SK-N-SH (cell line): ENCODE measurements at regions not wholly inside any gene's neighbourhood (a gene's known extent, or its start where the extent isn't known, plus 50 kb on each side); places are given as distances from the start of the nearest gene placed in this dataset.

Source experiments
- CTCF ChIA-PET: fragments of 300-600, 350-600 bp; formaldehyde crosslinking; extraction: SDS; loops from one replicate; lab custom pipeline; 2021; lab: Yijun Ruan, JAX
- POLR2A ChIA-PET: fragments of 350-600 bp; sonication (Branson Sonifier 250); formaldehyde crosslinking; extraction: SDS; loops from one replicate; lab custom pipeline; 2020; ENCODE audit warnings: antibody characterized with exemption, inconsistent platforms; lab: Yijun Ruan, JAX
- DNase-seq: peaks from one replicate; pipeline ENCODE4 v3.0.0; 2012
- H2AFZ ChIP-seq: fragments of 200-600 bp; sonication (generic); 2 replicates; pipeline ENCODE4 v1.8.1; 2016; ENCODE audit warnings: antibody characterized with exemption, mild to moderate bottlenecking, low read depth
- H3F3A ChIP-seq: fragments of 200-600 bp; sonication (generic); replicated peaks from 2 replicates; pipeline ENCODE3; 2016; ENCODE audit warnings: antibody characterized with exemption, mild to moderate bottlenecking; ENCODE audit not compliant: insufficient read depth
- H3K27ac ChIP-seq, 2 experiments: fragments of 200-500 bp in 1 of 2; fragments of 200-600 bp in 1 of 2; sonication (Bioruptor generic) in 1 of 2; sonication (generic), shearing (Covaris generic) in 1 of 2; 2 replicates each; pipeline versions ENCODE4 v1.5.1 to v1.6.1; 2014 to 2016; ENCODE audit warnings: low read depth in 2 of 2, inconsistent platforms in 1 of 2, low read length in 1 of 2, mild to moderate bottlenecking in 1 of 2, mixed read lengths in 1 of 2
- H3K27me3 ChIP-seq: fragments of 200-600 bp; sonication (generic), shearing (Covaris generic); 2 replicates; pipeline ENCODE4 v1.6.1; 2016; ENCODE audit warnings: mixed run types; ENCODE audit not compliant: insufficient read depth
- H3K36me3 ChIP-seq, 2 experiments: fragments of 200-500 bp in 1 of 2; fragments of 200-600 bp in 1 of 2; sonication (Bioruptor generic) in 1 of 2; sonication (generic) in 1 of 2; replicated peaks in 1 of 2; 2 replicates each; pipeline versions ENCODE3 to v1.5.1; 2014 to 2016; ENCODE audit warnings: low read length in 1 of 2, mild to moderate bottlenecking in 1 of 2; ENCODE audit not compliant: insufficient read depth in 2 of 2, control insufficient read depth in 1 of 2
- H3K4me1 ChIP-seq, 2 experiments: fragments of 200-500 bp in 1 of 2; fragments of 200-600 bp in 1 of 2; sonication (Bioruptor generic) in 1 of 2; sonication (generic), shearing (Covaris generic) in 1 of 2; 2 replicates each; pipeline versions ENCODE4 v1.5.1 to v1.6.1; 2014 to 2016; ENCODE audit warnings: low read depth in 1 of 2, low read length in 1 of 2, mixed run types in 1 of 2; ENCODE audit not compliant: insufficient read depth in 2 of 2, control insufficient read depth in 1 of 2
- H3K4me2 ChIP-seq: fragments of 200-600 bp; sonication (generic), shearing (Covaris generic); 2 replicates; pipeline ENCODE4 v1.6.1; 2017; ENCODE audit warnings: mixed run types
- H3K4me3 ChIP-seq, 2 experiments: fragments of 200-500 bp in 1 of 2; fragments of 200-600 bp in 1 of 2; sonication (Bioruptor generic) in 1 of 2; sonication (generic), shearing (Covaris generic) in 1 of 2; 2 replicates each; pipeline versions ENCODE4 v1.5.1 to v1.8.1; 2014 to 2016; ENCODE audit warnings: low read depth in 2 of 2, inconsistent platforms in 1 of 2, low read length in 1 of 2, mild to moderate bottlenecking in 1 of 2, mixed read lengths in 1 of 2, moderate library complexity in 1 of 2
- H3K79me2 ChIP-seq: fragments of 200-600 bp; sonication (generic); 2 replicates; pipeline ENCODE4 v1.8.1; 2017; ENCODE audit warnings: mild to moderate bottlenecking; ENCODE audit not compliant: insufficient read depth
- H3K9ac ChIP-seq: fragments of 200-600 bp; sonication (generic); 2 replicates; pipeline ENCODE4 v1.6.1; 2017; ENCODE audit warnings: mixed run types
- H3K9me2 ChIP-seq: fragments of 200-600 bp; sonication (generic); 2 replicates; pipeline ENCODE4 v1.6.1; 2017; ENCODE audit warnings: mixed run types
- H3K9me3 ChIP-seq: fragments of 200-600 bp; sonication (generic); 2 replicates; pipeline ENCODE4 v1.6.1; 2017; ENCODE audit warnings: mixed run types, mild to moderate bottlenecking, moderate library complexity
- H4K20me1 ChIP-seq: fragments of 200-600 bp; sonication (generic); 2 replicates; pipeline ENCODE4 v1.6.1; 2017; ENCODE audit warnings: mild to moderate bottlenecking, mixed run types; ENCODE audit not compliant: insufficient read depth
- ELF1 ChIP-seq: IDR thresholded peaks from 2 replicates; pipeline ENCODE4 v1.4.0; 2012
- EP300 ChIP-seq, 2 experiments: IDR thresholded peaks; 2 replicates each; pipeline versions ENCODE4 v1.4.0 to v1.6.1; 2012; ENCODE audit warnings: borderline replicate concordance in 1 of 2, low read depth in 1 of 2, low read length in 1 of 2
- EZH2phosphoT487 ChIP-seq: fragments of 200-600 bp; sonication (generic); IDR thresholded peaks from 2 replicates; pipeline ENCODE4 v1.6.1; 2017; ENCODE audit warnings: low read depth, mixed run types, mild to moderate bottlenecking, antibody characterized with exemption, moderate library complexity, borderline replicate concordance
- FOSL2 ChIP-seq: IDR thresholded peaks from 2 replicates; pipeline ENCODE4 v1.4.0; 2012; ENCODE audit warnings: low read depth, mild to moderate bottlenecking, moderate library complexity, borderline replicate concordance
- IRF3 ChIP-seq: fragments of 150-350 bp; IDR thresholded peaks from 2 replicates; pipeline ENCODE4 v1.6.1; 2016; ENCODE audit warnings: mild to moderate bottlenecking, low read depth, low read length
- JUND ChIP-seq: IDR thresholded peaks from 2 replicates; pipeline ENCODE4 v1.4.0; 2012
- MAX ChIP-seq: IDR thresholded peaks from 2 replicates; pipeline ENCODE4 v1.4.0; 2012; ENCODE audit warnings: low read depth
- MEF2A ChIP-seq: IDR thresholded peaks from 2 replicates; pipeline ENCODE4 v1.4.0; 2012; ENCODE audit warnings: low read depth, borderline replicate concordance
- MXI1 ChIP-seq: IDR thresholded peaks from 2 replicates; pipeline ENCODE4 v1.6.1; 2012; ENCODE audit warnings: mild to moderate bottlenecking, low read depth, low read length, improper control_type of control experiment
- NRF1 ChIP-seq: IDR thresholded peaks from 2 replicates; pipeline ENCODE4 v1.6.1; 2012; ENCODE audit warnings: low read depth, mild to moderate bottlenecking, low read length
- RAD21 ChIP-seq: IDR thresholded peaks from 2 replicates; pipeline ENCODE4 v1.6.1; 2012; ENCODE audit warnings: mild to moderate bottlenecking, low read length
- RCOR1 ChIP-seq: fragments of 150-350 bp; IDR thresholded peaks from 2 replicates; pipeline ENCODE4 v1.6.1; 2017; ENCODE audit warnings: antibody characterized with exemption, low read length
- RXRA ChIP-seq: IDR thresholded peaks from 2 replicates; pipeline ENCODE4 v1.4.0; 2012; ENCODE audit warnings: low read depth, mild to moderate bottlenecking, borderline replicate concordance
- TEAD4 ChIP-seq: IDR thresholded peaks from 2 replicates; pipeline ENCODE4 v1.4.0; 2012; ENCODE audit warnings: mild to moderate bottlenecking, borderline replicate concordance; ENCODE audit not compliant: insufficient read depth
- YY1 ChIP-seq: IDR thresholded peaks from 2 replicates; pipeline ENCODE4 v1.4.0; 2012; ENCODE audit warnings: low read depth, mild to moderate bottlenecking
- WGBS: methylation state at CpG from one replicate; pipeline ENCODE4 v1.1.6; 2017; ENCODE audit warnings: low lambda C conversion rate; 5-methylcytosine and 5-hydroxymethylcytosine counted together
- TF ChIP-seq, protein P1 (sequence below): IDR thresholded peaks from 2 replicates; pipeline ENCODE4 v1.4.0; 2012; ENCODE audit warnings: low read depth, borderline replicate concordance
- TF ChIP-seq, protein P2 (sequence below): IDR thresholded peaks from 2 replicates; pipeline ENCODE4 v1.6.1; 2012; ENCODE audit warnings: mild to moderate bottlenecking, low read depth, low read length, moderate library complexity
- TF ChIP-seq, protein P3 (sequence below): IDR thresholded peaks from 2 replicates; pipeline ENCODE4 v1.4.0; 2012; ENCODE audit warnings: low read depth, borderline replicate concordance

DNA sequence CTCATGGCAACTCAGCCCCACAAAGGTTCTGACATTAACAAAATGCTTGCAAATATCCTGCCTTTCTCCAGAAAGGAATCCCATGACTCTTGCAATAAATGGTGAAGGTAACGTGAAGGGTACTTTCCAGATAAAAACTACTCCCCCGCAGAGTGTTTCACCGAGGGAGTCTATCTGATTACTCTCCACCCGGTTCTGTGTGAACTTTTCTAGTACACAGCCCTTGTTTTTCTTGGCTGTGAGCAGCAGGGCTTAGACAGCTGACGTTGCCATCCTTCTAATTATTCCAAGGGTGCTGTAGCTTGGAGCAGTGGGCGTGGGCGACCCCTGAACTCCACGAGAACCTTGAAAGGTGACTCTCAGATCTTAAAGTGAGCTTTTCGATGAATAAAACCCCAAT lies 276.0 kb upstream of the IRX4 start:
- H3K4me3 ChIP-seq = no peak overlapping the region
- H4K20me1 ChIP-seq = no peaks in the 10 kb centered on the region
- no peaks in the 10 kb centered on the region for H3K9me2 ChIP-seq
- H3K79me2 ChIP-seq = no peaks in the 10 kb centered on the region
- POLR2A ChIA-PET = no interaction called here
- H3K9me3 ChIP-seq = no peaks in the 10 kb centered on the region
- no peaks in the 10 kb centered on the region for H3K4me1 ChIP-seq
- no peak overlapping the region for H3K4me2 ChIP-seq
- H3K27me3 ChIP-seq = peaks cover 34% of the 10 kb centered on the region; the same call in 1 of the 2 replicates
- TF ChIP-seq NRF1 = no peak
- TF ChIP-seq RAD21 = no peak
- TF ChIP-seq TEAD4 = no peak
- TF ChIP-seq, protein P1, sequence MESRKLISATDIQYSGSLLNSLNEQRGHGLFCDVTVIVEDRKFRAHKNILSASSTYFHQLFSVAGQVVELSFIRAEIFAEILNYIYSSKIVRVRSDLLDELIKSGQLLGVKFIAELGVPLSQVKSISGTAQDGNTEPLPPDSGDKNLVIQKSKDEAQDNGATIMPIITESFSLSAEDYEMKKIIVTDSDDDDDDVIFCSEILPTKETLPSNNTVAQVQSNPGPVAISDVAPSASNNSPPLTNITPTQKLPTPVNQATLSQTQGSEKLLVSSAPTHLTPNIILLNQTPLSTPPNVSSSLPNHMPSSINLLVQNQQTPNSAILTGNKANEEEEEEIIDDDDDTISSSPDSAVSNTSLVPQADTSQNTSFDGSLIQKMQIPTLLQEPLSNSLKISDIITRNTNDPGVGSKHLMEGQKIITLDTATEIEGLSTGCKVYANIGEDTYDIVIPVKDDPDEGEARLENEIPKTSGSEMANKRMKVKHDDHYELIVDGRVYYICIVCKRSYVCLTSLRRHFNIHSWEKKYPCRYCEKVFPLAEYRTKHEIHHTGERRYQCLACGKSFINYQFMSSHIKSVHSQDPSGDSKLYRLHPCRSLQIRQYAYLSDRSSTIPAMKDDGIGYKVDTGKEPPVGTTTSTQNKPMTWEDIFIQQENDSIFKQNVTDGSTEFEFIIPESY = no peak
- TF ChIP-seq IRF3 = no peak
- TF ChIP-seq, protein P2, sequence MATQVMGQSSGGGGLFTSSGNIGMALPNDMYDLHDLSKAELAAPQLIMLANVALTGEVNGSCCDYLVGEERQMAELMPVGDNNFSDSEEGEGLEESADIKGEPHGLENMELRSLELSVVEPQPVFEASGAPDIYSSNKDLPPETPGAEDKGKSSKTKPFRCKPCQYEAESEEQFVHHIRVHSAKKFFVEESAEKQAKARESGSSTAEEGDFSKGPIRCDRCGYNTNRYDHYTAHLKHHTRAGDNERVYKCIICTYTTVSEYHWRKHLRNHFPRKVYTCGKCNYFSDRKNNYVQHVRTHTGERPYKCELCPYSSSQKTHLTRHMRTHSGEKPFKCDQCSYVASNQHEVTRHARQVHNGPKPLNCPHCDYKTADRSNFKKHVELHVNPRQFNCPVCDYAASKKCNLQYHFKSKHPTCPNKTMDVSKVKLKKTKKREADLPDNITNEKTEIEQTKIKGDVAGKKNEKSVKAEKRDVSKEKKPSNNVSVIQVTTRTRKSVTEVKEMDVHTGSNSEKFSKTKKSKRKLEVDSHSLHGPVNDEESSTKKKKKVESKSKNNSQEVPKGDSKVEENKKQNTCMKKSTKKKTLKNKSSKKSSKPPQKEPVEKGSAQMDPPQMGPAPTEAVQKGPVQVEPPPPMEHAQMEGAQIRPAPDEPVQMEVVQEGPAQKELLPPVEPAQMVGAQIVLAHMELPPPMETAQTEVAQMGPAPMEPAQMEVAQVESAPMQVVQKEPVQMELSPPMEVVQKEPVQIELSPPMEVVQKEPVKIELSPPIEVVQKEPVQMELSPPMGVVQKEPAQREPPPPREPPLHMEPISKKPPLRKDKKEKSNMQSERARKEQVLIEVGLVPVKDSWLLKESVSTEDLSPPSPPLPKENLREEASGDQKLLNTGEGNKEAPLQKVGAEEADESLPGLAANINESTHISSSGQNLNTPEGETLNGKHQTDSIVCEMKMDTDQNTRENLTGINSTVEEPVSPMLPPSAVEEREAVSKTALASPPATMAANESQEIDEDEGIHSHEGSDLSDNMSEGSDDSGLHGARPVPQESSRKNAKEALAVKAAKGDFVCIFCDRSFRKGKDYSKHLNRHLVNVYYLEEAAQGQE = no peak
- no peak for TF ChIP-seq MAX
- no peak for TF ChIP-seq ELF1
- TF ChIP-seq RCOR1 = no peak
- TF ChIP-seq JUND = no peak
- no peak for TF ChIP-seq FOSL2
- no peak for TF ChIP-seq YY1
- no peak for TF ChIP-seq EP300 (IDR thresholded peaks at IDR 0.05; ENCODE audit: borderline replicate concordance in 1 of 2, low read depth in 1 of 2, low read length in 1 of 2)
- TF ChIP-seq, protein P3, sequence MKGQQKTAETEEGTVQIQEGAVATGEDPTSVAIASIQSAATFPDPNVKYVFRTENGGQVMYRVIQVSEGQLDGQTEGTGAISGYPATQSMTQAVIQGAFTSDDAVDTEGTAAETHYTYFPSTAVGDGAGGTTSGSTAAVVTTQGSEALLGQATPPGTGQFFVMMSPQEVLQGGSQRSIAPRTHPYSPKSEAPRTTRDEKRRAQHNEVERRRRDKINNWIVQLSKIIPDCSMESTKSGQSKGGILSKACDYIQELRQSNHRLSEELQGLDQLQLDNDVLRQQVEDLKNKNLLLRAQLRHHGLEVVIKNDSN = no peak
- no peak for TF ChIP-seq EZH2phosphoT487
- TF ChIP-seq MEF2A = no peak
- TF ChIP-seq RXRA = no peak
- TF ChIP-seq MXI1 = no peak
- 2% methylated on average over 9 of the region's 9 CpGs for WGBS
- CTCF ChIA-PET = interaction anchor here (1.2 kb wide), 1 partner anchor 27 kb away, joined by 3 read pairs; no protein-coding TSS in a partner anchor
- no peak overlapping the region for H2AFZ ChIP-seq
- H3F3A ChIP-seq = no peaks in the 10 kb centered on the region
- no peak overlapping the region for H3K27ac ChIP-seq
- no peak for DNase-seq
- no peak overlapping the region for H3K9ac ChIP-seq
- no peaks in the 10 kb centered on the region for H3K36me3 ChIP-seq
